HG03460 (cell line): ENCODE measurements at regions not wholly inside any gene's neighbourhood (a gene's known extent, or its start where the extent isn't known, plus 50 kb on each side); places are given as distances from the start of the nearest gene placed in this dataset.

Source experiments
- ATAC-seq: cut with Tn5 transposase; IDR thresholded peaks from one replicate; pipeline ENCODE4 v1.9.1; 2021; ENCODE audit not compliant: unreplicated experiment

- ATAC-seq: no peak
Measured at GRCh38 chr18:5091741-5092140, 105.3 kb downstream of the AKAIN1 start.

GRCh38 chr18:5075297-5075696, 121.8 kb downstream of the AKAIN1 start:
- no peak for ATAC-seq

GRCh38 chr18:5073026-5073944, 123.8 kb downstream of the AKAIN1 start:
- peak; percentile 67 for ATAC-seq

GRCh38 chr18:5068851-5069250, 128.2 kb downstream of the AKAIN1 start:
- ATAC-seq: no peak

- ATAC-seq: no peak
Measured at GRCh38 chr18:5066380-5066977, 130.6 kb downstream of the AKAIN1 start.

- no peak for ATAC-seq
Measured at GRCh38 chr18:5065615-5066014, 131.4 kb downstream of the AKAIN1 start.

- no peak for ATAC-seq
Measured at GRCh38 chr18:5064841-5065370, 132.2 kb downstream of the AKAIN1 start.

GRCh38 chr18:5061785-5062184, 135.3 kb downstream of the AKAIN1 start:
- ATAC-seq: no peak

- no peak for ATAC-seq
Measured at GRCh38 chr18:5060543-5060942, 136.5 kb downstream of the AKAIN1 start.

GRCh38 chr18:5059696-5060032, 137.4 kb downstream of the AKAIN1 start:
- ATAC-seq: no peak

- ATAC-seq: no peak
Measured at GRCh38 chr18:5058768-5059695, 138.0 kb downstream of the AKAIN1 start.

GRCh38 chr18:5057386-5058348, 139.4 kb downstream of the AKAIN1 start:
- ATAC-seq: peak; percentile 83

GRCh38 chr18:5052491-5052890, 144.6 kb downstream of the AKAIN1 start:
- no peak for ATAC-seq

- ATAC-seq: no peak
Measured at GRCh38 chr18:5051207-5051606, 145.8 kb downstream of the AKAIN1 start.

- ATAC-seq: no peak
Measured at GRCh38 chr18:5049124-5049523, 147.9 kb downstream of the AKAIN1 start.

GRCh38 chr18:5040476-5040875, 156.6 kb downstream of the AKAIN1 start:
- ATAC-seq: no peak

GRCh38 chr18:5036523-5036922, 160.5 kb downstream of the AKAIN1 start:
- ATAC-seq: no peak

- no peak for ATAC-seq
Measured at GRCh38 chr18:5031216-5031615, 165.8 kb downstream of the AKAIN1 start.

- ATAC-seq: no peak
Measured at GRCh38 chr18:5030636-5031035, 166.4 kb downstream of the AKAIN1 start.

- ATAC-seq: no peak
Measured at GRCh38 chr18:5029592-5029991, 167.5 kb downstream of the AKAIN1 start.
